CD1c-positive myeloid dendritic cell (primary cell): ENCODE measurements at regions not wholly inside any gene's neighbourhood (a gene's known extent, or its start where the extent isn't known, plus 50 kb on each side); places are given as distances from the start of the nearest gene placed in this dataset.

Experiments used
- DNase-seq: peaks from one replicate; pipeline ENCODE4 v3.0.0-alpha.2; 2016; ENCODE audit errors: extremely low spot score

DNA sequence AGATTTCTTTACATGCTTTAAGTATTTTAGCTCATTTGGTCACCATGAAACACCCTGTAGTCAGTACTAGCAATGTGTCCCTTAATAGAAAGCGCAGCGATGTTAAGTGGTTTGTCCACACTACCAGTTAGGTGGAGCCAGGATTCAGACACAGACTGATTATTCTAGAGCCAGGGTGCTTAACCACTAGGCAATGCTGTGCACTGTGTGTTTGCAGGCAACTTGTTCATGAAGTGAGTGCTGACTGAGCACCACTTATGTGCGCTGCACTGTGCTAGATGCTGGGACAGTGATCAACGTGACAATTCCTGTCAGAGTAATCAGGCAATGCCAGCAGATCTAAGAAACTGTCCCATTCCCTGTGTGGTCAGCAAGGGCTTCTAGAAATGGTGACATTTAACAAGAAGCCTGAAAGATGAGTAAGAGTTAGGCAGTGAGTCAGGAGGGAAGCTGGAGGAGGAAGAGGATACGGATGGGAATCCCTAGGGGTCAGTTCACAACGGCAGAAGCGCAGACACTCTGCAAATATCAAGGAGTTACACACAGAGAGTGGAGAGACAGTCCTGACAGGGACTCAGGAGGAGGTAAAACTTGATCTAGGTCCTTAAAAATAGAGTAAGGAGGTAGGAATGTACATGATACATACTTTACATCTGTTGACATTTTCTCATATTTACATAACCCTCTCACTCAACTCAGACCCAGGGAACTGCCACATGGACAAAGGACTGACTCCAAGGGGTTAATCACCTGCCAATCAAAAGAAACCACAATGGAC lies 69.7 kb upstream of the EGR2 start:
- DNase-seq = peak; percentile 49

DNA sequence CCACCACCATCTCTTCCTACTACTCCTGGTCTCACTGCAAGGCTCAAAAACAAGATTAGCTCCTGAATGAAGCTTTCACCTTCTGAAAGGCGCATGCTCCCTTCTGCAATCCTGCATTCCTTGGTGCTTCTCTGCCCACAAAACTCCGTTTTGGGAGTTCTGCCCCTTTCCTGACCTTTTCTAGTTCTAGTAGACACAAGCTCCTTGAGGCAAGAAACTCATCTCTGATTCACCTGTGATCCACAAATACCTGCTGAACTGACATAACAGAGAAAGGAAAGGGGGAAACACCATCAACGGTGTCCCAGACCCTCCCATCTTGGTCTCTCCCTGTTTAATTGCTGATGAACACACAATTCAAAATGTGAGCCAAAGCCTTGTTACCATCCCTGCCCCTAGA lies 64.0 kb upstream of the EGR2 start:
- no peak for DNase-seq

DNA sequence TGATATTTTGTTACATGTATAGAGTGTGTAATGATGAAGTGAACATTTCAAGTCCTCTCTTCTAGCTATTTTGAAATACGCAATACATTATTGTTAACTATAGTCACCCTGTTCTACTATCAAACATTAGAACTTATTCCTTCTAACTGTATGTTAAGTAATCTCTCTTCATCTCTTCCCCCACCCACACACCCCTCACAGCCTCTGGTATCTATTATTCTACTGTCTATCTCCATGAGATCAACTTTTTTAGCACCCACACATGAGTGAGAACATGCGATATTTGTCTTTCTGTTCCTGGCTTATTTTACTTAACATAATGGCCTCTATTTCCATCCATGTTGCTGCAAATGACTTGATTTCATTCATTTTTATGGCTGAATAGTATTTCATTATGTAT lies 57.7 kb upstream of the EGR2 start:
- DNase-seq = no peak

DNA sequence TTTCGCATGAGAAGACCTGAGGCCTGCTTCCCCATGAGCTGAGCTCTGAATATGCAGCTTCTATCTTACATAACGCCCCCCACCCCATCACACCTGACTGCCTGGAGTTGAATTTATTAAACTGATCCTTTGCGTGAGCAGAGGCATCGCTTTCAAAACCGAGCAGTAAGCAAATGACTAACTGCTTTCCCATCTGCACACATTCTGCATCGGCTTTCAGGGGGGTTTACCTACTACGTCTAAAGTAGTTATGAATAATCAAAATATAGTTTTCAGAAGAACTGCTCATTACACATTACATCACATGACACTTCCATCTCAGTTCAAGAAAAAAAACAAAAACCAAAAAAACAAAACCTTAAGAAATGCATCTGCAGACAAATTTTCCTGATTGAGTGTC lies 54.7 kb upstream of the EGR2 start:
- no peak for DNase-seq

DNA sequence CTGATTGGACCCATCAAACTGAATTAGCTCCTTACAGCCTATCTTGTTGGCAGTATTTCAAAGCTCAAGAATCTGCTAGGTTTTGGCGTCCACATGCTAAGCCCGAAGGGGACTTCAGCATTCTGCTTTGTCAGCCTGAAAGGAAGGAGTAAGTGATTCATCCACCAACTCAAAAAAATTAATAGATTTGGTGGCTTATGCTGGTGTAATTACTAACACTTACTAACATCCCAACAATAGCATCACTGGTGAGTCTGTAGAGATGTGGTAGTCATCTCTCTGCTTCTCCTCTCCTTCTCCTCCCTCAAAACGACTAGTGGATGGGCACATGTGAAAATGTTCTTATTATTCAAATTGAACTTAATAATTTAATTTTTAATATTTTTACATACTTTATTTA lies 53.8 kb upstream of the EGR2 start:
- DNase-seq = no peak

DNA sequence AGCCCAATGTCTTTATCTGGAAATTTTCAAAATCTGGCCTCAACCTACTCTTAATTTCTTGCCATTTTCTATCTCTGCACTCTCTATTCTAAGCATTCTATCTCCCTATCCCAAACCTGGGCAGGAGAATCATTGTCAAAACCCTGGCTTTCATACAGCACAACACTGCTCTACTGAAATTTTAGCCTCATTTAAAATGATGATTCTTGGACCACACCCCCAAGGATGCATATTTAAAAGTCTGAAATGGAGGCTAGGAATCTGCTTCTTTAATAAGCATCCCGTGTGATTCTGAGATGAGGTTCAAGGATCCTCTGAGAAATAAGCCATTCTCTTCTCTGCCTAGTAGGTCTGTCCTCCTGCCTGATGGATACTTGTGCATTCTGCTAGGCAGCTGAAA lies 50.8 kb upstream of the EGR2 start:
- DNase-seq = no peak

DNA sequence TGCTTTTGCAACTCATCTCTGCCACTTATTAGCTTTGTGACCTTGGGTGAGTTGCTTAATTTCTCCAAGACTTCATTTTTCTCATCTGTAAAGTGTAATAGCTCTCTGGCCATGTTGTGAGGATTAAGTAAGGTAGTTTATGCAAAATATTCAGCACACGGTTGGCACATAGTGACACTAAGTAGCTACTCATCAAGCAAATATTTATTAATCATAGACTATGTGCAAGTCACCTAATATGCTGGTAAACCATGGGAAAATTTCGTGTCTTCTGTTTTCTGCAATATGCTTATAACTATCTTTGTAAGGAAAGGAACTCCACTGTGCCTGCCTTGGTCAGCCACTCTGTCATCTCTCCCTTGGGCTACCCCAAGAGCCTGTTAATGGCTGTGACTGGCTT lies 50.3 kb upstream of the EGR2 start:
- no peak for DNase-seq
